HG03521 (cell line): ENCODE measurements at regions not wholly inside any gene's neighbourhood (a gene's known extent, or its start where the extent isn't known, plus 50 kb on each side); places are given as distances from the start of the nearest gene placed in this dataset.

ENCODE experiments used
- ATAC-seq: cut with Tn5 transposase; IDR thresholded peaks from one replicate; pipeline ENCODE4 v1.9.1; 2021; ENCODE audit warnings: mild to moderate bottlenecking, moderate library complexity; ENCODE audit not compliant: unreplicated experiment

DNA sequence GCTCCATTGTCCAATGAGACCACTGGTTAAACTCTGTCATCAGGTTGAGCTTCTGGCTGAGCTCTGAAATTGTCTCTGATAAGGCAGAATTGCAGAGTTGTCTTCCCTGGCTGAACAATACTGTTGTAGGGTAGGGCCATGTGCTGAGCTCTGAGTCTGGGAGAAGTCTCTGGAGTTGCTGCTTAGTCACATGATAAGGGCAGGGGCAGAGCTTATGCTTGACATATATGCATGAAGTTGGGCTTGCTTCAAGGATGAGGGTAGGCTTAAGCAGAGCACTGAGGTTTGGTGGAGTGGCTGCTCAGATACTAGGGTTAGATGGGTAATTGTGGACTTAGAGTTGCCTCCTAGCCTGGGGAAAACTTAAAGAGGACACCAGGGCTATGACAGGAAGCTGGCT, 946.3 kb upstream of the MIR17HG start:
- ATAC-seq = no peak

- no peak for ATAC-seq
Measured at GRCh38 chr13:90402102-90402501, 945.4 kb upstream of the MIR17HG start.

- no peak for ATAC-seq
Measured at GRCh38 chr13:90402613-90403012, 944.9 kb upstream of the MIR17HG start.

DNA sequence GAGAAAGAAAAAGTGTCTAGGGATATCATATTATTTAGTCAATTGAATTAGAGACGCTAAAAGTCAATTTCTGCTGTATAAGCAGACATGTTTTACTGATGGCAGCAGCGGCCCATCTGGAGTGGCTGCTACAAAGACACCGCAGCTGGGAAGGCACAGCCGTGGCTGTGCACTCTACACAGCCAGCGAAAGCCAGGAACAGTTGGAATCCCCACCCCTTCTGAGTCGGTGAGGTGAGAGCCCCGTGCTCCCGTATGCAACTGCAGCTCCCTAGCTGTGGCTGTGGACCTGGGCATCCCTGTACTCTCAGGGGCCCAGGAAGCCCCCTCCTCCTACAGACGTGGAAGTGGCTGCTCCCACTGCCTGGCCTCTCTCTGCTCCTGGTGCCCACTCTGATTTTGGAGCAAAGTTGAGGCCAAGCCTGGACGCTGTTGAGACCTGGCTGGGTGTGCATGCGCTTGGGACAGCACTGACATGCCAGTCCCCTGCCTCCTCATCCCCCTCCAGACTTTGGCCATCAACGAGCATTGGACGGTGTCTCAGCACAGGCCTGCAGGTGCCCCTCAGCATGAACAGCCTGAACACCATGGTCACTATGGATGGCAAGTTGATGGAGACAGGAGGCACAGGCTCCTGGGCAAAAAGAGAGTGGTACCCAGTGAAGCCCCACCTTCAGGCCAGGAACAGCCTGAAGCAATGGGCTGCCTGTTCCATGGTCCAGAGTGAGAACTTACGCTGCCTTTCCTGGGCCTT, 944.0 kb upstream of the MIR17HG start:
- ATAC-seq = no peak

DNA sequence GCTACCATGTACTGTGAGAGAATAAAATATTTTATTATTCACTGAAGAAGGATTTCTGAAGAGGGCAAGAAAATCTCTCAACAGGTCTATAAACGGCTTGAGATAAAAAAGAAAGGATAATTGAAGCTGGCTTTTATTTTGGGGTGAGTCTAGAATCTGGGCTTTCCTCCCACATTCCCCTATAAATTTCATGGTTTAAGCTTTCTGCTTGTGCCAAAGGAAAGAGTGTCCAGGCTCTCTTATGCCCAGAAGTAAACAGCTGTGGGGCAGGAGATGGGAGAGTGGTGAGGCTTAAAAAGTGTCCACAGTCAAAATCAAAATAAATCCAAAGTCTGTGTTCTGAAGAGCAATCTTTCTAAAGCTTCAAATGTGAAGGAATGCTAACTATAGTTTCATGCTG, 942.2 kb upstream of the MIR17HG start:
- ATAC-seq = no peak

GRCh38 chr13:90412980-90413379, 934.5 kb upstream of the MIR17HG start:
- ATAC-seq = no peak

GRCh38 chr13:90413548-90413947, 933.9 kb upstream of the MIR17HG start:
- no peak for ATAC-seq

GRCh38 chr13:90414691-90415596, 932.5 kb upstream of the MIR17HG start:
- no peak for ATAC-seq

- no peak for ATAC-seq
Measured at GRCh38 chr13:90415902-90416301, 931.6 kb upstream of the MIR17HG start.

GRCh38 chr13:90416519-90416918, 931.0 kb upstream of the MIR17HG start:
- ATAC-seq = no peak

DNA sequence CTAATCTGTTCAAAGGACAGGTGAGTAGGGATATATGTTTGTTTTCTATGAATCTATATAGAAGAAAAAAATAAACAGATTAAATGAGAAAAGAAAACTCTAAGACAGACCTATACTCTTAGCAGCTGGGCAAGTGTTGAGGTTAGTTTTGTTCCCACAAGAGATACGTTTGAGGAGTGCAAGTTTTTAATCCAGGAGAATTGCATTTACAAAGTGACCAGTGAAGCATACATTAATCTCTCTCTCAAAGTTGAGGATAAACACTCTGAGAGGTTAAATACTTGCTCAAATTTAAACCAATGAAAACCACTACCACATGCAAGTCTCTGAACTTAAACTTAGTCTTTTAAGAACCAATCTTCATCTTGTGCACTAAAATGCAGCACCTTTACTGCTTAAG, 930.5 kb upstream of the MIR17HG start:
- no peak for ATAC-seq

DNA sequence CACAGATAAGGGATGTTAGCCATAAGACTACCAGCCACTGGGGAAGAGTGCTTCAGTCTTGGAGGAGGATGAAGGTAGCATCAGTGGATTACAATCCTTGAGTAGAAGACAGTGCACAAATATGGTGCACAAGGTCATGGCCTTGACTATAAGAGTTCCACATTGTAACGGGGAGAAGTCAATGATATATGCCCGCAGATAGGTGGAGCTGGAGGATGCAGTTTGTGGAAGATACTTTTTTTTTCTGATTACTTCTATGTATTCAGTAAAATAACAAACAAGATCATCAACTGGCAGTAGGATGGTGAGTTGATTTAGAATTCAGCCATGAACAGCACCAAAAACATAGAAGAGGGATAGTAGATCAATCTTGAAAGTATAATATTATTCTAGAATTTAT, 926.8 kb upstream of the MIR17HG start:
- ATAC-seq = no peak

DNA sequence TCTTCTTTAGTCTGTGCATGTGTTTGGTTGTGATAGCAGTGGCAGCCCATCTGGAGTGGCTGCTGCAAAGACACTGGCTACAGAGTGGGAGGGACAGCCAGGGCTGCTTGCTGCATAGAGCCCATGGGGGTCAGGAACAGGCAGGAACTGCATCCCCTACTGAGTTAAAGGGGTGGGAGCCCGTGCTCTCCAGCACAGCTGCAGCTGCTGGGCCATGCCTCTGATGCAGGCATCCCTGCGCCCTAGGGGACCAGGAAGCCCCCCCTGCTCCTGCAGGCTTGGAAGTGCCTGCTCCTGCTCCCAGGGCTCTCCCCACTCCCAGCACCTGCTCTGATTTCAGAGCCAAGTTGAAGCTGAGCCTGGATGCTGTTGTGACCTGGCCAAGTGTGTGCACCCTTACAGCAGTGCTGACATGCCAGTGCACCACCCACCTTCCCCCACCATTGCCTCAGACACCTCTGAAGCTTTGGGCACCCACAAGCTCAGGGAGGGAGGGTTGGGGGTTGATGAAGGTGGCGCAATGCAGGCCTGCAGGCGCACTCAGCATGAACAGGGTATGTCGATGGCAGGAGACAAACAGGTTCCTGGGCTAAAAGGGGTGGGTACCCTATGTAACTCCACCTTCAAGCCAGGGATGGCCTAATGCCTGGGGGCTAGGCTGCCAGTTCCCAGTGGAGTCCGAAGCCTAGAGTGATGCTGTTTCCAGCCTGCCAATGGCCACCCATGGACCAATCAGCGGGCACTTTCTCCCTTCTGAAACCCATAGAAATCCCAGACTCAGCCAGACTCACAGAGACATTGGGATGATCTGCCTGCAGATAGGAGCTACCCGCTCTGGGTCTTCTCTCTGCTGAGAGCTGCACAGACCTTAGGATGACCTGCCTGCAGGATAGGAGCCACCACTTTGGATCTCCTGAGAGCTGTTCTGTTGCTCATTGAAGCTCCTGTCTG, 919.9 kb upstream of the MIR17HG start:
- ATAC-seq = no peak

DNA sequence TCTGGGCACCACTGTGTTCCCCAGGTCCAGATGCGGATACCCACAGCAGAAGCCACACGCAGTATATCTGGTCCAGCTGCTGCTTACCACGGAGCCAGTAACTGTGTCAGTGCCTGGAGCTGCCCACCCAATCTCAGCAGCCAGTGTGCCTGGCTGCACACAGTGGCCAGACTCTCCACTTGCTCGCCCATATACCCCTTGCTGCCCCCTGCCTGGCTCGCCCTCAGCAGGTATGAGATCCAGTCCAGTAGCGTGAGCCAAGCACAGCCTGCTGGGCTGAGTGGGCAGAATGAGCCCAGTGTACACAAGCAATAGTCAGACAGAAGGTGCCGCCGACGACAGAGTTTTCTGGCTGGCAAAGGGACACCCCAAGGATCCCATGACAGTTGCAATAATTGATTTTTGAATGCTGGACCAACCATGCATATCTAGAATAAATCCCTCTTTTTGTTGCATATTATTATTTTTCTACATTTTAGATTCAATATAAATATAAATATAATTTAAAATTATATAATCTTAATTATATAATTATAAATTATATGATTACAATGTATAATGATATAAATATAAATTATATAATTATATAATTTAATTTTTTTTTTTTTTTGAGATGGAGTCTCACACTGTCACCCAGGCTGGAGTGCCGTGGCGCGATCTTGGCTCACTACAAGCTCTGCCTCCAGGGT, 918.8 kb upstream of the MIR17HG start:
- ATAC-seq = no peak

DNA sequence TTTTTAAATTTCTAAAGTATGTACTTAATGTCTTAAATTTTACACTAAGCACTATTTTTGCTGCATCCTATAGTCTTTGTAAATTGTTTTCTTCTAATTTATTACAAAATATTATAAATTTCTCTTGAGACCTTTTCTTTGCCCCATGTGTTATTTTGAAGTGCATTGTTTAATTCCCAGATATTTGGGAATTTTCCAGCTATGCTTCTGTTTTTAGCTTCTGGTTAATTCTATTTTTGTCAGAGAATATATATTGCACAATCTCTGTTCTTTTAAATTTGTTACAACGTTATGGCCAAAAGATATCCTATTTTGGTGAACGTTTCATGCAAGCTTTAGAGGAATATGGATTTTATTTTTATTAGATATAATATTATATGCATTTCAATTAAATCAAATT, 917.4 kb upstream of the MIR17HG start:
- no peak for ATAC-seq

GRCh38 chr13:90436697-90437096, 910.8 kb upstream of the MIR17HG start:
- ATAC-seq = no peak

DNA sequence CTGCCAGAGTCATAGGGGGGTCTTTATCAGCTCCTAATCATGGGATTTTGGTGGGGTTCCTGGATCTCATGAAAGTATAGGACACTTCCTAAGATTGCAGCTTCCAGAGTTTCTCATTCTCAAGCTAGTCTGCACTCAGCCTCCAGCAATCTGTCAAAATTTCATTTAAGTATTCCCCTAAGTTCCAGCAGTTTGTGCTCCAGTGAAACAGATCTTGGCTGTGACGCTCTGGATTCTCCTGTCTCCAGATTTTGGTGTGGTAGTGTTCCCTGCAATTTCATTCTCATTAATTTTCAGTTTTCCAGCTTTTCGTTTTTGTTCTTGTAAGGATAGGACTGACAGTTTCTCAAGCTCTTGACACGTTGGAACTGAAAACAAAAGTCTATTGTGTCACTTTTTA, 908.9 kb upstream of the MIR17HG start:
- no peak for ATAC-seq

- no peak for ATAC-seq
Measured at GRCh38 chr13:90443268-90443667, 904.2 kb upstream of the MIR17HG start.

GRCh38 chr13:90444232-90444631, 903.3 kb upstream of the MIR17HG start:
- no peak for ATAC-seq

DNA sequence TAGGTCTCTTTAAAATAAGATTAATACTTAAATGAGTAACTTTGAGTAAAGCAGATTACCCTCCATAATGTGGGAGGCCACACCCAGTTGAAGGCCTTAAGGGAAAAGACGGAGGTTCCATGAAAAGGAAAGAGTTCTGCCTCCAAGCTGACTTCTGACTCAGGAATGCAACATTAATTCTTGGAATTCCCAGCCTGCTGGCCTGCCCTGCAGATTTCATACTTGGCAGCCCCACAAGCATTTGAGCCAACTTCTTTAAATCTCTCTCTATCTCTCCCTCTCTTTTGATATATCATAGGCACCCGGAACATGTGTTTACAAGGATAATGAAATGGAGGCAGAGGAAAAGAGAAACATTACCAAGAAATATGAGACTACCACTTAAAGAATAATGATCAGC, 902.3 kb upstream of the MIR17HG start:
- ATAC-seq = no peak
